ENCODE measurements at regions not wholly inside any gene's neighbourhood (a gene's known extent, or its start where the extent isn't known, plus 50 kb on each side); places are given as distances from the start of the nearest gene placed in this dataset.
"Not testable (repeated sequence)": the region's sequence is repeated elsewhere in the genome, so short reads cannot be mapped to it uniquely, and the experiment has no call there.

DNA sequence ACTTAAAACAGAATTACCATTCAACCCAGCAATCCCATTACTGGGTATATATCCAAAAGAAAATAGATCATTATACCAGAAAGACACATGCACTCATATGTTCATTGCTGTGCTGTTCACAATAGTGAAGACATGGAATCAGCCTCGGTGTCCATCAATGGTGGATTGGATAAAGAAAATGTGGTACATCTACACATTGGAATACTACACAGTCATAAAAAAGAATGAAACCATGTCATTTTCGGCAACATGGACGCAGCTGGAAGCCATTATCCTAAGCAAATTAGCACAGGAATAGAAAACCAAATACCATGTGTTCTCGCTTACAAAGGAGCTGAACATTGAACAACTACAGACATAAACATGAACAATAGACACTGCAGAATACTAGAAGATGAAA is 244.8 kb upstream of the PROX1 start:
- no peak for DNase-seq

DNA sequence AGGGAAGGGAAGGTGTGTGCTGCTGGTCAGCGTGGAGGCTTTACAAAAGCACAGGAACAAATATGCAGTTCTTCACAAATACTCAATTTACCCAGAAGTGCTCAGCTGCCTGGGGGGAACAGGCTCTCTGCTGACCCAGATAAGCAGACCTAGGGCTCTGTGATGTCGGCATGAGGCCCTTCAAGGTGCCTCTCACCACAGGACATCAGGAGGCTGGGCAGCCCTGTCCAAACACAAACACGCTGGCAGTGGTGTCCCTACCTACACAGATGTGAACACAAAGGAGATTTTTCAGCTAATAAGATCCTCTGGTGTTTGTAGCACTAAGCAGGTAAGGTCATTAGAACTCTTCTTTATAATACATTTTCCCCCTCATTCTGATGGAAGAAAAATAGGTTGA is 243.0 kb upstream of the PROX1 start:
- DNase-seq = no peak

DNA sequence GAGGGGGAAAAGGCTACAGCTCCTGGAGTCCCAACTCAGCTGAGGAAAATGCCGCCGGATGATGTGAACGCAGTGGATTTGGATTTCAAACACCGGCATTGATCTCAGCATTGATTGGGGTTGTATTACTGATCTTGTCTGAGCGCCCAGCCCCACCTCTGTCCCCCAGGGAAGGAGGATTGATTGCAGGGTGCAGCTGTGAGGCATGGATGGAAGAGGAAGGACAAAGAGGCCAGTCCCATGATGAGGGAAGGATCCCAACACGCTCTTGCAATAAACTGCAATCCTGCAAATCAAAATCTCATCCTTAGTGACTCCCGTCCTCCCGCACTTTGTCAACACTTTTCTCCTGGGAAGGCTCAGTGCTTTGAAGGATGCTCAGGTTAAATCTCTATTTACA is 242.3 kb upstream of the PROX1 start:
- DNase-seq = no peak

DNA sequence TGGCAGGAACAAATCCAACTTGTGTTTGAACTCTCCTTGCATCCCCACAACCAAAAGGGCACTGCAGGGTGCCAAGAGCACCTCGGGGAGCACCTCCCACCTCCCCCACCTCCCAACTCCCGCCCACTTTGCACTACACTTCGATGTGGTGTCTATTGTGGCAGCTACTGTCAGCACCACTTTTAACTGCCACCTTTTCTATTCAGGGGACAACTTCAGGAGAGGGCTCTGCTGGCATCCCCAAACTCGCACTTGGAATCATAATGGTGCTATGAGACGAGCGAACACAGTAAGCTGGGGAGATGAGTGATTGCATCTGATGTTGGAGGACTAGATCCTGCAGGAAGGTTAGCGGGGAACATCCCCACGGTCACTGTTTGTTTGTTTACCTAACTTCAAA is 238.2 kb upstream of the PROX1 start:
- DNase-seq = no peak

DNA sequence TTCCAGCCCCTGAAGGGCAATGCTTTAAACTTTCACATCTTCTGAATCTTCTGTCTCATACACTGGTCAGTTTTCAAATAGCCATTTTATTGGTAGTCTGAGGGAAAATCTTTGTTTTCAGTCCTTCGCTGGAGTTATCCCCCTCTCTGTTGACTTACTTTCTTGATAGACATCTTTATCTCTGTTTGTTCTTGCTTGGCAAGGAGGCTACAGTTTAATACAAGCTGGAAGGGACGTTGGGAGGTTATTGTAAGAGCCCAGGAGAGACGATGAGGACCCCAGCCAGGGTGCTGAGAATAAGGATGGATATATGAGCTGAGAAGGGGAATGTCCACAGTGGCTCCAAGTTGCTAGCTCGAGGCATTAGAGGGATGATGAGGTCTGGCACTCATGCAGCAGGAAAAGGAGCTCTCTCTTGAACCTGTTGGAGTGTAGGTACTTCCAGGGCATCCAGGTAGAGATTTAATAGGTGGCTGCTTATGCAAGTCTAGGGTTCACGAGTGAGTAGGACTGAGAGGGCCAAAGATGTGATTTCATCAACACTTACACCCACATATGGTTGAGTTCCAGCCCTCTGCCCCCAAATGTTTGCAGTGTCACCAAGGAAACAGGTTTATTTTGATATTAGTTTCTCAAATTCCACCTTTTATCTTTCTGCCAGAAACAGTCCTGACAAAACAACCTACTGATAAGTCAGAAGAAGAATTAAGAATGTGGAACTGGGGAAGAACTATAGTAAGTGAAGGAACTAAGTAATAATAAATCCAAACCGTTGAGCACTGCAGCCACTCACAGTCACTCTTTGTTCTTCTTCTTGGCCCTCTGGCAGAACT is 237.3 kb upstream of the PROX1 start:
- DNase-seq = no peak

DNA sequence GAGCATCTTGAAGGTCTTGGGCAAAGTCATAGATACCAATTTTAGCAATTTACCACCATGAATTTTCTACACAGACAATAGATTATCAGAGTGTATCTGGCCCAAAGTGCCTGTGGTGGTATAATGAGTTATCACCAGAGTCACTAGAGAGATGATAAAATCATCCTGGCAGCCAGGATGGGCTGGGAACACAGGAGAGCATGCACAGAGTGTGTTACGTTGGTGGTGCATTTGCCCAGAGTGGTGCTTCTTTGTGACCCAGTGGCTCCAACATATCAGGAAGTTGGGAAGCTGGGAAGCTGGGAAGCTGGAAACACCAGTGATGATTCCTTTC is 236.7 kb upstream of the PROX1 start:
- no peak for DNase-seq

DNA sequence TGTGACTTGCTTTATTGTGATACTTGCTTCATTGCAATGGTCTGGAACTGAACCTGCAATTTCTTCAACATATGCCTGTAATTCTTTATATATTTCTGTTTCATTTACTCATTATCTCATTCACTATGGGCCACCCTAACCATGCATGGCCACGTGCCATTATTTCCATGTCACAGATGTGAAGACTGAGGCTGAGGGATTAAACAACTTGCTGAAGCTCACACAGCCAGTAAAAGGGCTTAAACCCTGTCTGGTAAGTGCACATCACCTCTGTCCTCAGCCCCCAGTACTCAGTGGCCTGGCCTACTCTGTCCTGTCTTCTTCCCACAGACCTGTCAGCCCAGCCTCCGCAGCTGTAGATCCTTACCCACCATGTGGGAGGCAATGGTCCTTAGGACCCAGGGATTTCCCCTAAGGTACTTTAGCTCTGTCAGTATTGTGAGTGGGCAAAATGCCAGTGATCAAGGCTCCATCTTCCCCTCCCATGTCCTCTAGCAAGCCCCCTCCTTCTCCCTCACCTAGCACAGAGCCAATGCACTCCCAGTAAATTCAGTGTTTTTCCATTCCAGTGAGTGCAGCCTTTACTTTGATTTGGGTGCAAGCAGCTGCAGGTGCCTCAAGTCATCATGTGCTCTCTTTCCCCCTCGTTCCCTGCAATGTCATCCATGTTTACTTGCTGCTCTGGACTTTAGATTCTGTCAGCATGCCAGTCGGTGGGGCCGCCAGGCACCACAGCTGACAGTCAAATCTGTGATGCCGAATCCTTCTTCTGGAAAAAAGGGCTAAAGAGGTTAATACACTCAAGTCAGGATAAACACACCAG is 228.2 kb upstream of the PROX1 start:
- peak; percentile 5 to 39 for DNase-seq

DNA sequence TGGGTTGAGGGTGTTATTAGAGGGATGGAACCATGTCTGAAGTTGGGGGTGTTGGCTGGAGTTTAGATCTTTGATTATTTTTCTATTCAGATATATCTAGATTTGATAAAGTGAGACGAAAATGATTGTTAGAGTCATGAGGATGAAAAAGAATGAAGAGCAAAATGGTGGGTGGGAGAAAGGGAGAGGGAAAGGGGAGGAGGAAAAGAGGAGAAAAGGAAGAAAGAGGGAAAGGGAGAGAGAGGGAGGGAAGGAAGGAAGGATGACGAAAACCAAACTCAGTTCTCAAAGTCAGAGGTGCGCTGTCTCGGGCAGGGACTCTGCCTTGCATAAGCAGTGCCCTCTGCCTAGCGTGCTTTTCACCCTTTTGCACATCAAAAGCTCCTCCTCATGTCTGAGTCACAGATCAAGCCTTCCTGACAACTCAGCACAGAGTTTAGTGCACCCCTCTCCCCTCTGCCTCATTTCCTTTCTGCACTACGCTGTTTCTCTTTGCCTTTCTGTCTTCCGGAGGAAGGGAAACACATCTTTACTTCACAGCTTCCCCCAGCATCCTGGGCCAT is 225.8 kb upstream of the PROX1 start:
- DNase-seq = no peak

DNA sequence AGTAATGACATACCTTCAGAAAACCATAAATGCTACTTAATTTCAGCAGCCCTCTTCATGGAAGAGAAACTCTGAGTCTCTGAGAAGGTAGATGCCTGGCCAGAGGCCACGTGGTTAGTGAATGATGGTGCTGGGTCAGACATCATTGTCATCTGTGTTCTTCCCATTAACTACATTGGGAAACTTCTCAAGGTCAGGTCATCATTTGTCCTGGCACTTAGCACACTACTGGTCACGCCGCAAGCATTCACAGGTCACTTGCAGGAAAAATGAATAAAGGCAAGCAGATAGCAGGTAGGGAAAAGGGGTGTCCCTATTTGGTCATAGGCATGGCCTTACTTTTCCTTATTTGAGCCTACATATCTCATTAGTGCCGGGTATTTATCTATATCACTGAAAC is 220.1 kb upstream of the PROX1 start:
- DNase-seq = no peak

DNA sequence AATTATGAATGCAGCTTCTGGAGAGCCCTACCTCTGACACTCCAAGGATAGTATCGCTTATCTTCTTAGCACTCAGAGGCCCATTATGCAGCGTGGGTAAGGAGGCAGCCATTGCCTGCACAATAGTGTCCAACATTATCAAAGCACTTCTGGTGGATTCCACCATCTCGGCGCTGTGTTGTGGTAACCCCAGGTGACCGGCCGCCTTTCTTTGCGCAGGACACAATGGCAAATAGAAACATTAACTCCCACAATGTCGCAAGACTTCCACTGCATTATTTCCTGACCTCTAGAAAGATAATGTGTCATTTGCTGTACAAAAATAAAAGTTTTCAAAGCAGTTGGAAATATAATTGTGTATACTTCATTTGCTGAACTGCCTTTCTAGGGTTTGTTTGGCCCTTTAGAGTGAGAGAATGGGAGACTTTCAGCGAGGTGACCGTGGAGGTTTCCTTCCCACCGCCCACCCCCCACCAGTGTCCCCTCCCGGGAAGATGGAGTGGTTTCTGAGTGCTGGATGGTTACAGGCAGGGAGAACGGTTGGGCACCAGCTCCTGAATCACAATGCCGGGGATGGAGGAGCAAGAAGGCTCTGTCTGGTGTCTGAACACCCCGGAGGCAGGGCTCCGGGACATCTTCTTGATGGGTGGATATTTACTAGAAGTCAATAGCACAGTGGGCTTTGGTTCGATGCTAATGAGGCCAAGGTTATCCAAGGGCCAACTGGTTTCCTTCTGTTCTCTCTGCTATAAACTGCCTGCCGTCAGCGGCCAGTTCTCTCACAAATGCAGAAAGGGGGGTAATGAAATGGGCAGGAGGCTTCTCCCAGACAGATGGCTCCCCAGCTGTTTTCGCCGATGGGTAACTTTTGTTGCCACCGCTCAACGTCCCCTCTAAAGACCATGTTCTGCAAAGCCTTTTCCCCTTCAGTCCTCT is 215.4 kb upstream of the PROX1 start:
- no peak for DNase-seq

DNA sequence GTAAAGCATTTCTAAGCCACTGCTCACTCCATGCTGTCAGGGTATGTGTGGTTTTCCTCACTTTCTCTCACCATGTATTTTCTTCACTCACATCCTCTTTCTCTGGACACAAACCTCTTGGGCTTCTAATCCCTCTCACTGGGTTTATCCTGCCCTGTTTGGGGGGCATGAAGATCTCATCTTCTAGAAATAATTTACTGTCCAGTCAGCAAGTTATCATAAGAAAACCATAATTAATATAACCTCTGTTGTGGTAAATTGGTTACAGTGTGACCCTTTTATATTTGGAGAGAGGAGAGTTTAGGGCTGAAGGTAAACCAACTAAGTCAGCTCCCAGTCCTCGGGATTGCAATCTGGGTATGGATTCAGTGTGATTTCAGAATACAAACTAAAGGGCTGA is 213.8 kb upstream of the PROX1 start:
- DNase-seq = no peak

DNA sequence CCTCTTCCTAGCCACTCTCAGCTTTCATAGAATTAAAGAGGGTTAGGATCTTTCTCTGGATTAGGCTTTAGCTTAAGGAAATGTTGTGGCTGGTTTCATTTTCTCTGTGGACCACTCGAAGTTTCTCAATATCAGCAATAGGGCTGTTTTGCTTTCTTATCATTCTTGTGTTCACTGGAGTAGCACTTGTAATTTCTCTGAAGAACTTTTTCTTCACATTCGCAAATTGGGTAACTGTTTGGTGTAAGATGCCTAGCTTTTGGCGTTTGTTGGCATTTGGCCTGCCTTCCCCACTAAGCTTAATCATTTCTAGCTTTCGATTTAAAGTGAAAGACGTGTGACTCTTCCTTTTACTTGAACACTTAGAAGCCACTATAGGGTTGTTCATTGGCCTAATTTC is 210.8 kb upstream of the PROX1 start:
- no peak for DNase-seq

DNA sequence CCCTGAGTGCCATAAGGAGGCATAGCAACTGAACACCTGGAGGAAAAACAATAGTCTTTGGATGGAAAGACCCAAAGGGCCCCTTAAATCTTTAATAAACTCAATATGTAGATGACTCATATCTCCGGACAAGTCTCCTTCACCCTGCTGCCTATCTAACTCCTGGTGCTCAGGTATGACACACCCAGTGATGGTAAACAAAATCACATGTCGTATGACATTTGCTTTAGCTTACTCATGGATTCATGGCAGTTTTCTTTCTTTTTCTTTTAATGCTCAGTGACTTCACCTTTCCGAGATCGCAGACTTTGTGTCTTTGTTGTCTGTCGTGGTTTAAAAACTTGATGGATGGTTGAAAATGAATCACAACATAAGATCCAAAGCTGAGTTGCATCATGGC is 208.5 kb upstream of the PROX1 start:
- DNase-seq = no peak

DNA sequence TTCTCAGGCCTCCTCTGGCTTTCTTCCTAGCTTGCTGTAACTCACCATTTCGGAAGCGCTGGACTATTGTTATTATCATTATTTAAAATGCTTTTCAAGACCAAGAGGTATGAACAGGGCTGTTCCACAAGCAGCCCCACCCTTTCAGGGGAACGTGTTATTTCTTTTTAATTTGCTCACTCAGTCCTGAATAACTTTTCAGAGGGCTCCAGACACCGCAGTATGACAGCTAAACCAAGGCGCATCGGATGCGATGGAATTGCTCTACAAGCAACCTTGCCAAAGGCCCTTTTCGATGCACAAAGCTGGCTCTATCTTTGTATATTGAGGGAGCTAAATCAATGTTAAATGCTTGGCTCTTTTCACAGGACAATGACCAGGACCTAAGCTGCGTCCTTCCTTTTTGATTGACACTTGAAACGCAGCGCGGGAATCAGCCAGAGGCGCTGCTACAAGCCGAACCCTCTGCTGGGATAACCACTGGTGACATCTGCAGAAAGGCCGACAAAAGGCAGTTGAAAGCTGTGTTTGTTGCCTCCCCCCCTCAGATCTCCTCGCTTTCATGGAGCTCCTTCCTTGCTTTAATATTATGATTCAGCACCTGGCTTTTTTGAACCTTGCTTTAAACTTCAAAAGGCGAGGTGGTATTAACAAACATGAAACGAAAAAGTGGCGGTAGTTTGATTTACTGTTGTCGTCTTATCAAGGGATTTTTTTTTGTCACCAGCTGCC is 204.7 kb upstream of the PROX1 start:
- no peak for DNase-seq

DNA sequence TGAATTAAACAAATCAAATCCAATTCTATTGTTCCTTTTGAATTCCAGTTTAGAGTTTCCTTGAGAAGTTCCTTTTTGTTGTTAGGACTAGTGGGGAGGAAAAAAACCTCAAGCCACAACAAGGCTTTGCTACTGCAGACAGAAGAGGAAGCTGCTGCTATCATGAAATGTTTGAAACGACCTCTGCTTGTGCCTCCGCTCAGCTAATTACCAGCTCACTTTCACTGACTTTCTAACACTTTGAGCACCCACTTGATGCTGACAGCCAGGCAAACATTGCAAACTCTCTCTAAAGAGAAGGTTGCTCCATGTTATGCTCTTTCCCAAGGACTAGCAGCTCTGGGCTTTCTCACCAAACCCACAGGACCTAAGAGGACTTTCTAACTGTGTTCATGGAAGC is 203.9 kb upstream of the PROX1 start:
- DNase-seq = no peak

DNA sequence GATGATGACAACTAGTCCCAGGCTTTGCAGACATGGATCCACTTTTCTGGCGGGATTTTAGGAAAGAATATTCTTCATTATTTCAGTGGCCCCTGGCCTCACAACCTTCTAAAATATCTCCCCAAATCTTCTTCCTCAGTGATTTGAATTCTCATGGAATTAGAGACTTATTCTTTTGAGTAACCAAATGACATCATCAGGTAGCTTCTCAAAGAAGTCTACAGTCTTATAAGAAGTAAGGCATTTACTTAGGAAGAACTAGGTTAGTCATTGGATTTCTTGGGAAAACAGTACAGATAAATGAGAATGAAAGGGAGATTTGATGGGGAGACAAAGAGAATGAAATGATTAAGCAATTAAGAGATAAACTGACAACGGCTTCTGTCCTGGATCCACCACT is 201.1 kb upstream of the PROX1 start:
- DNase-seq = no peak

DNA sequence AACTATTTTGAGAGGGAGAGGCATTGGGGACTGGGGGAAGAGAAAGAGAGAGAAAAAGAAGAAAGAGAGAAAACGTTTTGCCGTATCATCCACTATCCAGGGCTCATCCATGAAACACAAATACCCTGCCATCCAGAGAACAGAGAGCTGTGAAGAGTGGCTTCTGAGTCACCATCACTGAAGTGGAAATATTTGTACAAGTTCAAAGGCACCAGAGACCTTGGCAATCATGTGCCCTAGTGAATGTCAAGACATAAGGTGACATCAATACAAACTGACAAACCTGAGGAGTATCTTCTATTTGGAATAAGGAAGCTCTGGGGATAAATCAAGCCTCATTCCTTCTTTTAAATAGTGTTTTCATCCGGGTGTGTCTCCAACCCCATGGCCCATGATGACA is 197.2 kb upstream of the PROX1 start:
- DNase-seq = no peak

DNA sequence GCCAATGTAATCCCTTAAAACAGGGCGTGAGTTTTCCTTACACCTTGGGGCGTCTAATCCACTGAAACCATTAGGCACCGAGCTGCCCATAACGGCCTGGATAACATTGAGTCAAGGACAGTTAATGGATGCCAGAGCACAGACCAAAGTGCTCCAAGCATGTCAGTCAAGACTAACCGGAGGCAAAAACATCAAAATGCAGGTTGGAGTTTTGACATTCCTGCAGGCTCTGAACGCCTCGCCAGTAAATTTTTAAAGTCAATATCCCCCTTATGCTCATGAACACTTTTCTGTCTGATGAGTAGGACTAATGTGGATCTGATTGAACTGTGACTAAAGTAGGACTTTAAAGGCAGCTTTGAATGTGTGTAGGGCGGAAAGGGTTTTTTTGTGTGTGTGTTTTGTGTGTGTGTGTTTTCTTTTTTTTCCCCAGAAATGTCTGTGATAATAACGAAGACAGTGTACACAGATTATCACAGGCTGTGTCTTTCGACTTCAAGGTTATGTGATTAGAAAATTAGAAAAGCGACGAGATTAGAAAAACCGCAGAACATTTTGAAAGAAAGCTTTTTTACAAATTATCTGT is 194.2 kb upstream of the PROX1 start:
- no peak for DNase-seq

DNA sequence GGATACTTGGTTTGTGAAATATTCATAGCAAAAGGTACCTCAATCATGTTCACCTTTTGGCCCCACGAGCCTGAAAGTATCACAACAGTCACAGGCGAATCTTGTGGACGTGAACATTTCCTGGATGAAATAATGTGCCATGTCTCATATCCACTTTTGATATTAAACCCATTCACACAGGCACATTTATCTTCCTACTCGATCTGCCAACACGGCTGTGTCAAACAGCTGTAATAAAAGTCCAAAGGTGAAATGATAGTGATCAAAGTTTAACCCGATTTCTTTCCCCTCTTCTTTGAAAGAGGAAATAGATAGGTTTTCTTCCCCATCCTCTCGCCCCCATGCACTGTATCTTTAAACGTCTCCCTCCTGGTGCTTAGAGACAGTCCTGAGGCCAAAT is 191.2 kb upstream of the PROX1 start:
- DNase-seq = no peak

DNA sequence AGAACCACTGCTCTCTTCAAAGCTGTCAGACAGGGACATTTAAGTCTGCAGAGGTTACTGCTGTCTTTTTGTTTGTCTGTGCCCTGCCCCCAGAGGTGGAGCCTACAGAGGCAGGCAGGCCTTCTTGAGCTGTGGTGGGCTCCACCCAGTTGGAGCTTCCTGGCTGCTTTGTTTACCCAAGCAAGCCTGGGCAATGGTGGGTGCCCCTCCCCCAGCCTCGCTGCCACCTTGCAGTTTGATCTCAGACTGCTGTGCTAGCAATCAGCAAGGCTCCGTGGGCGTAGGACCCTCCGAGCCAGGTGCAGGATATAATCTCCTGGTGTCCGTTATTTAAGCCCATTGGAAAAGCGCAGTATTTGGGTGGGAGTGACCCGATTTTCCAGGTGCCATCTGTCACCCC is 179.5 kb upstream of the PROX1 start:
- DNase-seq = not testable (repeated sequence)

DNA sequence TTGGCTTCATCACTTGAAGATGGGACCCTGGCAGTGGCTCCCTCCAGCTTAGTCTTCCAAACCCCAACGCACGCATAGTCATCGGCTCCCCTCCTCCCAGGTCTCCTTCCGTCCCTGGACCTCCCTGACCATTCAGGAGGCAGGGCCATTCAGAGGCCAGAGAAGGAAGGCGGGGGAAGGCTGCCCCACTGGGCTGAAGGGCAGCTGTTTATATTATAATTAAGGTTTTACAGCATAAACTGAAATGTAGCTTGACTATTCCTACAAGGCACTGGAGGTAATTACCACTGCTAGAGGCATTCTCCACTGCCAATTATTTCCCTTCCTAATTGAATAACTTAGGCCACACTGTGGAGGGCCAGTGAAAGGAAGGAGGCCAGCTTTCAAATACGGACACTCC is 170.6 kb upstream of the PROX1 start:
- DNase-seq = no peak
